Panc1 (cell line): ENCODE measurements at regions not wholly inside any gene's neighbourhood (a gene's known extent, or its start where the extent isn't known, plus 50 kb on each side); places are given as distances from the start of the nearest gene placed in this dataset.

ENCODE experiments used
- ATAC-seq: fragments of 200-7000 bp; cut with Tn5 transposase; 2 replicates; pipeline ENCODE4 v1.9.1; 2020; ENCODE audit warnings: mild to moderate bottlenecking, moderate library complexity
- BruUV-seq: library from RNA; stranded (reverse); fragments of 400-500 nt; replicated peaks from 2 replicates; lab custom pipeline; 2021; lab: Mats Ljungman, UMichigan
- CTCF ChIA-PET: fragments of 300-600 bp; sonication (Branson Sonifier 250); formaldehyde crosslinking; loops from one replicate; lab custom pipeline; 2022; ENCODE audit warnings: antibody characterized with exemption; lab: Charles Lee
- POLR2A ChIA-PET: fragments of 300-600 bp; sonication (Branson Sonifier 250); formaldehyde crosslinking; loops from one replicate; lab custom pipeline; 2022; ENCODE audit warnings: antibody characterized with exemption; lab: Charles Lee
- DNase-seq: peaks from one replicate; pipeline ENCODE4 v3.0.0-alpha.2; 2010; ENCODE audit warnings: low read depth, low spot score
- H3K27ac ChIP-seq: 2 replicates; pipeline ENCODE4 v1.5.1; 2011; ENCODE audit warnings: mild to moderate bottlenecking, low read length, inconsistent platforms
- H3K27me3 ChIP-seq: fragments of 200-500 bp; sonication (Bioruptor generic); 2 replicates; pipeline ENCODE4 v1.6.0; 2014; ENCODE audit warnings: low read length, inconsistent platforms; ENCODE audit not compliant: control insufficient read depth, insufficient read depth
- H3K36me3 ChIP-seq: fragments of 200-500 bp; sonication (Bioruptor generic); 2 replicates; pipeline ENCODE4 v1.5.1; 2014; ENCODE audit warnings: inconsistent platforms, mild to moderate bottlenecking, low read length, moderate library complexity; ENCODE audit not compliant: control insufficient read depth, insufficient read depth
- H3K4me1 ChIP-seq: 2 replicates; pipeline ENCODE4 v1.5.1; 2011; ENCODE audit warnings: inconsistent platforms, mild to moderate bottlenecking, low read length, moderate library complexity; ENCODE audit not compliant: control insufficient read depth, insufficient read depth
- H3K4me3 ChIP-seq, 2 experiments: 2 replicates each; pipeline ENCODE4 v1.5.1; 2011 to 2012; ENCODE audit warnings: low read depth in 2 of 2, low read length in 2 of 2, mild to moderate bottlenecking in 2 of 2, inconsistent platforms in 1 of 2, moderate library complexity in 1 of 2
- H3K9me3 ChIP-seq: fragments of 200-500 bp; sonication (Bioruptor generic); 2 replicates; pipeline ENCODE4 v1.5.1; 2014; ENCODE audit warnings: low read depth, mild to moderate bottlenecking, inconsistent platforms, low read length, moderate library complexity; ENCODE audit not compliant: control insufficient read depth, insufficient read depth
- CTCF ChIP-seq: fragments of 450-650 bp; IDR thresholded peaks from 2 replicates; pipeline ENCODE4 v1.5.1; 2017; ENCODE audit warnings: mild to moderate bottlenecking
- POLR2AphosphoS5 ChIP-seq: IDR thresholded peaks from 2 replicates; pipeline ENCODE4 v1.6.1; 2012; ENCODE audit warnings: mild to moderate bottlenecking, low read depth, low read length, moderate library complexity
- REST ChIP-seq, 2 experiments: IDR thresholded peaks; 2 replicates each; pipeline ENCODE4 v1.6.1; 2011 to 2012; ENCODE audit warnings: low read depth in 2 of 2, control low read depth in 1 of 2, low read length in 1 of 2, mild to moderate bottlenecking in 1 of 2, moderate library complexity in 1 of 2; ENCODE audit not compliant: insufficient read depth in 1 of 2
- SIN3A ChIP-seq: IDR thresholded peaks from 2 replicates; pipeline ENCODE4 v1.6.1; 2012; ENCODE audit warnings: low read depth, mild to moderate bottlenecking, low read length, moderate library complexity, borderline replicate concordance; ENCODE audit not compliant: insufficient read depth
- TCF7L2 ChIP-seq: IDR thresholded peaks from 2 replicates; pipeline ENCODE4 v1.6.1; 2011; ENCODE audit warnings: mild to moderate bottlenecking, low read depth, low read length, inconsistent platforms
- in situ Hi-C: cut with HindIII; loops from 2 replicates; pipeline ENCODE4 v1.10.0; 2016; ENCODE audit warnings: low sequenced_read_pairs, low pct_unique_long_range_greater_than_20kb
- intact Hi-C: fragments of 100-400 bp; cut with micrococcal nuclease; formaldehyde crosslinking; loops from one replicate; pipeline ENCODE4 v1.10.0; 2022; ENCODE audit not compliant: unreplicated experiment

- no TSS peak for BruUV-seq
Measured at GRCh38 chr13:103288114-103288513, 221.9 kb upstream of the SLC10A2 start.

GRCh38 chr13:103287659-103288058 lies 221.4 kb upstream of the SLC10A2 start:
- in situ Hi-C loops (no loop called here), intact Hi-C loops (no loop called here)
- POLR2A ChIA-PET: no interaction called here
- H3K36me3 ChIP-seq: no peaks in the 10 kb centered on the region
- no TSS peak for BruUV-seq
- no peak for DNase-seq
- no peak overlapping the region for H3K27ac ChIP-seq
- H3K9me3 ChIP-seq: no peaks in the 10 kb centered on the region
- no peaks in the 10 kb centered on the region for H3K4me1 ChIP-seq
- H3K27me3 ChIP-seq: no peaks in the 10 kb centered on the region
- no peak overlapping the region for H3K4me3 ChIP-seq
- ATAC-seq: no peak
- CTCF ChIA-PET: no interaction called here
- TF ChIP-seq REST (IDR thresholded peaks at IDR 0.05; ENCODE audit: insufficient read depth in 1 of 2, low read depth in 2 of 2, low read length in 1 of 2) (no peak), POLR2AphosphoS5 (no peak), SIN3A (no peak), TCF7L2 (no peak), CTCF (no peak)

More at GRCh38 chr13:103288114-103288513, 221.9 kb upstream of the SLC10A2 start:
- CTCF ChIA-PET: no interaction called here
- no peak for ATAC-seq
- no peak for DNase-seq
- Histone ChIP-seq H3K4me3 (no peak overlapping the region), H3K4me1 (no peaks in the 10 kb centered on the region), H3K27me3 (no peaks in the 10 kb centered on the region), H3K27ac (no peak overlapping the region), H3K36me3 (no peaks in the 10 kb centered on the region), H3K9me3 (no peaks in the 10 kb centered on the region)
- POLR2A ChIA-PET: no interaction called here
- in situ Hi-C loops: no loop called here
- intact Hi-C loops: no loop called here
- no peak for TF ChIP-seq REST (IDR thresholded peaks at IDR 0.05; ENCODE audit: insufficient read depth in 1 of 2, low read depth in 2 of 2, low read length in 1 of 2)
- no peak for TF ChIP-seq SIN3A
- TF ChIP-seq POLR2AphosphoS5: no peak
- TF ChIP-seq TCF7L2: no peak
- TF ChIP-seq CTCF: no peak
